ENCODE measurements at regions not wholly inside any gene's neighbourhood (a gene's known extent, or its start where the extent isn't known, plus 50 kb on each side); places are given as distances from the start of the nearest gene placed in this dataset.

DNA sequence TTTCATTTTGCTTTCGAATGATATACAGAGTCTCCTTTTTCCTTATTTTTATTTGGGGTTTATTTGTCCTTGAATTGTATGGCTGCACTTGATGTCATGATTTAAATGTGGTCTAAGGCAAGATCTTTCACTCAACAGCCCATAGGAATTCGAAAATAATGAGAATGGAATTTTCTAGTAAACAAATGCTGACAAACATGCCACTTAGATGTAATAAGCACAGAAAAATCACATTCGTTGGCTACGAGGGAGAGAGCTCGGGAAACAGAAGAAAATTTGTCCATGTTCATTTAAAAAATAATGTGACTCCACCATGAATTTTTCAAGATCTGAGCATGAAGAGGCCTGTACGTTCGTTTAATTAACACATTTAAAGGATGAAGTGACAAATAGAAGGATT is 73.0 kb downstream of the BLID start:
- H3K9ac ChIP-seq (ENCODE audit: low read length) = no peak overlapping the region
- no peaks in the 10 kb centered on the region for H3K79me2 ChIP-seq (ENCODE audit: insufficient read depth, low read length)
- DNase-seq (ENCODE audit: low read depth, low spot score) (no peak), ATAC-seq (no peak)
- ChIA-PET RAD21 (ENCODE audit: low non-redundant PET in 1 of 2, low total read pairs in 2 of 2, uncharacterized antibody in 2 of 2, unreplicated experiment in 2 of 2) (no interaction called here), CTCF (no interaction called here), POLR2A (no interaction called here)
- no peaks in the 10 kb centered on the region for H3K9me3 ChIP-seq (ENCODE audit: control insufficient read depth in 1 of 2, insufficient read depth in 1 of 2, low read depth in 1 of 2, low read length in 2 of 2)
- intact Hi-C loops (cut with micrococcal nuclease) = no loop called here
- H4K20me1 ChIP-seq (ENCODE audit: insufficient read depth) = no peaks in the 10 kb centered on the region
- TF ChIP-seq ZNF274 (IDR thresholded peaks at IDR 0.05; ENCODE audit: low read depth, low read length) (no peak), SRF (IDR thresholded peaks at IDR 0.05; ENCODE audit: low read depth) (no peak), ELF1 (IDR thresholded peaks at IDR 0.05; ENCODE audit: borderline replicate concordance, low read depth) (no peak), POLR2AphosphoS5 (IDR thresholded peaks at IDR 0.05; ENCODE audit: low read depth, low read length) (no peak), SIN3A (IDR thresholded peaks at IDR 0.05; ENCODE audit: low read depth) (no peak), TCF7L2 (IDR thresholded peaks at IDR 0.05; ENCODE audit: borderline replicate concordance, extremely low read depth, insufficient read depth, insufficient read length) (no peak), CBX3 (IDR thresholded peaks at IDR 0.05; ENCODE audit: low read depth) (no peak), RAD21 (IDR thresholded peaks at IDR 0.05; ENCODE audit: low read depth) (no peak), CEBPB (IDR thresholded peaks at IDR 0.05; ENCODE audit: low read depth) (no peak), POLR2A (IDR thresholded peaks at IDR 0.05; ENCODE audit: borderline replicate concordance, extremely low read depth, insufficient read depth, insufficient read length) (no peak), EZH2phosphoT487 (IDR thresholded peaks at IDR 0.05; ENCODE audit: borderline replicate concordance) (no peak), YY1 (IDR thresholded peaks at IDR 0.05; ENCODE audit: extremely low read depth, insufficient replicate concordance, low read depth, low read length) (no peak), FOSL1 (IDR thresholded peaks at IDR 0.05; ENCODE audit: low read depth) (no peak), EGR1 (IDR thresholded peaks at IDR 0.05; ENCODE audit: low read depth) (no peak)
- TF ChIP-seq, protein P1, sequence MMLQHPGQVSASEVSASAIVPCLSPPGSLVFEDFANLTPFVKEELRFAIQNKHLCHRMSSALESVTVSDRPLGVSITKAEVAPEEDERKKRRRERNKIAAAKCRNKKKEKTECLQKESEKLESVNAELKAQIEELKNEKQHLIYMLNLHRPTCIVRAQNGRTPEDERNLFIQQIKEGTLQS (IDR thresholded peaks at IDR 0.05) = no peak
- TF ChIP-seq, protein P2, sequence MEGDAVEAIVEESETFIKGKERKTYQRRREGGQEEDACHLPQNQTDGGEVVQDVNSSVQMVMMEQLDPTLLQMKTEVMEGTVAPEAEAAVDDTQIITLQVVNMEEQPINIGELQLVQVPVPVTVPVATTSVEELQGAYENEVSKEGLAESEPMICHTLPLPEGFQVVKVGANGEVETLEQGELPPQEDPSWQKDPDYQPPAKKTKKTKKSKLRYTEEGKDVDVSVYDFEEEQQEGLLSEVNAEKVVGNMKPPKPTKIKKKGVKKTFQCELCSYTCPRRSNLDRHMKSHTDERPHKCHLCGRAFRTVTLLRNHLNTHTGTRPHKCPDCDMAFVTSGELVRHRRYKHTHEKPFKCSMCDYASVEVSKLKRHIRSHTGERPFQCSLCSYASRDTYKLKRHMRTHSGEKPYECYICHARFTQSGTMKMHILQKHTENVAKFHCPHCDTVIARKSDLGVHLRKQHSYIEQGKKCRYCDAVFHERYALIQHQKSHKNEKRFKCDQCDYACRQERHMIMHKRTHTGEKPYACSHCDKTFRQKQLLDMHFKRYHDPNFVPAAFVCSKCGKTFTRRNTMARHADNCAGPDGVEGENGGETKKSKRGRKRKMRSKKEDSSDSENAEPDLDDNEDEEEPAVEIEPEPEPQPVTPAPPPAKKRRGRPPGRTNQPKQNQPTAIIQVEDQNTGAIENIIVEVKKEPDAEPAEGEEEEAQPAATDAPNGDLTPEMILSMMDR (IDR thresholded peaks at IDR 0.05 in 2 of 3, conservative IDR thresholded peaks at IDR 0.05 in 1 of 3; ENCODE audit: borderline replicate concordance in 1 of 3, insufficient read depth in 1 of 3, low read depth in 2 of 3, low read length in 2 of 3) = no peak
- TF ChIP-seq, protein P3, sequence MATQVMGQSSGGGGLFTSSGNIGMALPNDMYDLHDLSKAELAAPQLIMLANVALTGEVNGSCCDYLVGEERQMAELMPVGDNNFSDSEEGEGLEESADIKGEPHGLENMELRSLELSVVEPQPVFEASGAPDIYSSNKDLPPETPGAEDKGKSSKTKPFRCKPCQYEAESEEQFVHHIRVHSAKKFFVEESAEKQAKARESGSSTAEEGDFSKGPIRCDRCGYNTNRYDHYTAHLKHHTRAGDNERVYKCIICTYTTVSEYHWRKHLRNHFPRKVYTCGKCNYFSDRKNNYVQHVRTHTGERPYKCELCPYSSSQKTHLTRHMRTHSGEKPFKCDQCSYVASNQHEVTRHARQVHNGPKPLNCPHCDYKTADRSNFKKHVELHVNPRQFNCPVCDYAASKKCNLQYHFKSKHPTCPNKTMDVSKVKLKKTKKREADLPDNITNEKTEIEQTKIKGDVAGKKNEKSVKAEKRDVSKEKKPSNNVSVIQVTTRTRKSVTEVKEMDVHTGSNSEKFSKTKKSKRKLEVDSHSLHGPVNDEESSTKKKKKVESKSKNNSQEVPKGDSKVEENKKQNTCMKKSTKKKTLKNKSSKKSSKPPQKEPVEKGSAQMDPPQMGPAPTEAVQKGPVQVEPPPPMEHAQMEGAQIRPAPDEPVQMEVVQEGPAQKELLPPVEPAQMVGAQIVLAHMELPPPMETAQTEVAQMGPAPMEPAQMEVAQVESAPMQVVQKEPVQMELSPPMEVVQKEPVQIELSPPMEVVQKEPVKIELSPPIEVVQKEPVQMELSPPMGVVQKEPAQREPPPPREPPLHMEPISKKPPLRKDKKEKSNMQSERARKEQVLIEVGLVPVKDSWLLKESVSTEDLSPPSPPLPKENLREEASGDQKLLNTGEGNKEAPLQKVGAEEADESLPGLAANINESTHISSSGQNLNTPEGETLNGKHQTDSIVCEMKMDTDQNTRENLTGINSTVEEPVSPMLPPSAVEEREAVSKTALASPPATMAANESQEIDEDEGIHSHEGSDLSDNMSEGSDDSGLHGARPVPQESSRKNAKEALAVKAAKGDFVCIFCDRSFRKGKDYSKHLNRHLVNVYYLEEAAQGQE (IDR thresholded peaks at IDR 0.05; ENCODE audit: low read depth) = no peak
- H2AFZ ChIP-seq (ENCODE audit: low read depth, low read length, poor library complexity, severe bottlenecking) = no peak overlapping the region
- no TSS peak for BruUV-seq (replicated peaks)
- no peaks in the 10 kb centered on the region for H3K36me3 ChIP-seq (ENCODE audit: control insufficient read depth in 1 of 2, insufficient read depth in 2 of 2, low read length in 2 of 2)
- H3K27me3 ChIP-seq (ENCODE audit: insufficient read depth, low read length) = no peaks in the 10 kb centered on the region
- no peak overlapping the region for H3K4me3 ChIP-seq (replicated peaks in 1 of 2; ENCODE audit: low read depth in 1 of 2, low read length in 2 of 2)
- H3K9me2 ChIP-seq (ENCODE audit: insufficient read depth) = no peaks in the 10 kb centered on the region
- H3K4me1 ChIP-seq (ENCODE audit: control insufficient read depth in 1 of 2, insufficient read depth in 2 of 2, low read length in 2 of 2) = peaks cover 0 to 7% of the 10 kb centered on the region in 2 experiments; a peak in 1 of 4 replicates
- H3K27ac ChIP-seq (ENCODE audit: low read depth, low read length) = no peak overlapping the region
- no peak overlapping the region for H3K4me2 ChIP-seq (ENCODE audit: low read length)

Measured in HCT116 (cell line).